Panc1 (cell line): ENCODE measurements at regions not wholly inside any gene's neighbourhood (a gene's known extent, or its start where the extent isn't known, plus 50 kb on each side); places are given as distances from the start of the nearest gene placed in this dataset.

Source experiments
- ATAC-seq: fragments of 200-7000 bp; cut with Tn5 transposase; 2 replicates; pipeline ENCODE4 v1.9.1; 2020; ENCODE audit warnings: mild to moderate bottlenecking, moderate library complexity
- BruUV-seq: library from RNA; stranded (reverse); fragments of 400-500 nt; replicated peaks from 2 replicates; lab custom pipeline; 2021; lab: Mats Ljungman, UMichigan
- CTCF ChIA-PET: fragments of 300-600 bp; sonication (Branson Sonifier 250); formaldehyde crosslinking; loops from one replicate; lab custom pipeline; 2022; ENCODE audit warnings: antibody characterized with exemption; lab: Charles Lee
- POLR2A ChIA-PET: fragments of 300-600 bp; sonication (Branson Sonifier 250); formaldehyde crosslinking; loops from one replicate; lab custom pipeline; 2022; ENCODE audit warnings: antibody characterized with exemption; lab: Charles Lee
- DNase-seq: peaks from one replicate; pipeline ENCODE4 v3.0.0-alpha.2; 2010; ENCODE audit warnings: low read depth, low spot score
- H3K27ac ChIP-seq: 2 replicates; pipeline ENCODE4 v1.5.1; 2011; ENCODE audit warnings: mild to moderate bottlenecking, low read length, inconsistent platforms
- H3K27me3 ChIP-seq: fragments of 200-500 bp; sonication (Bioruptor generic); 2 replicates; pipeline ENCODE4 v1.6.0; 2014; ENCODE audit warnings: low read length, inconsistent platforms; ENCODE audit not compliant: control insufficient read depth, insufficient read depth
- H3K36me3 ChIP-seq: fragments of 200-500 bp; sonication (Bioruptor generic); 2 replicates; pipeline ENCODE4 v1.5.1; 2014; ENCODE audit warnings: inconsistent platforms, mild to moderate bottlenecking, low read length, moderate library complexity; ENCODE audit not compliant: control insufficient read depth, insufficient read depth
- H3K4me1 ChIP-seq: 2 replicates; pipeline ENCODE4 v1.5.1; 2011; ENCODE audit warnings: inconsistent platforms, mild to moderate bottlenecking, low read length, moderate library complexity; ENCODE audit not compliant: control insufficient read depth, insufficient read depth
- H3K4me3 ChIP-seq, 2 experiments: 2 replicates each; pipeline ENCODE4 v1.5.1; 2011 to 2012; ENCODE audit warnings: low read depth in 2 of 2, low read length in 2 of 2, mild to moderate bottlenecking in 2 of 2, inconsistent platforms in 1 of 2, moderate library complexity in 1 of 2
- H3K9me3 ChIP-seq: fragments of 200-500 bp; sonication (Bioruptor generic); 2 replicates; pipeline ENCODE4 v1.5.1; 2014; ENCODE audit warnings: low read depth, mild to moderate bottlenecking, inconsistent platforms, low read length, moderate library complexity; ENCODE audit not compliant: control insufficient read depth, insufficient read depth
- CTCF ChIP-seq: fragments of 450-650 bp; IDR thresholded peaks from 2 replicates; pipeline ENCODE4 v1.5.1; 2017; ENCODE audit warnings: mild to moderate bottlenecking
- POLR2AphosphoS5 ChIP-seq: IDR thresholded peaks from 2 replicates; pipeline ENCODE4 v1.6.1; 2012; ENCODE audit warnings: mild to moderate bottlenecking, low read depth, low read length, moderate library complexity
- REST ChIP-seq, 2 experiments: IDR thresholded peaks; 2 replicates each; pipeline ENCODE4 v1.6.1; 2011 to 2012; ENCODE audit warnings: low read depth in 2 of 2, control low read depth in 1 of 2, low read length in 1 of 2, mild to moderate bottlenecking in 1 of 2, moderate library complexity in 1 of 2; ENCODE audit not compliant: insufficient read depth in 1 of 2
- SIN3A ChIP-seq: IDR thresholded peaks from 2 replicates; pipeline ENCODE4 v1.6.1; 2012; ENCODE audit warnings: low read depth, mild to moderate bottlenecking, low read length, moderate library complexity, borderline replicate concordance; ENCODE audit not compliant: insufficient read depth
- TCF7L2 ChIP-seq: IDR thresholded peaks from 2 replicates; pipeline ENCODE4 v1.6.1; 2011; ENCODE audit warnings: mild to moderate bottlenecking, low read depth, low read length, inconsistent platforms
- in situ Hi-C: cut with HindIII; loops from 2 replicates; pipeline ENCODE4 v1.10.0; 2016; ENCODE audit warnings: low sequenced_read_pairs, low pct_unique_long_range_greater_than_20kb
- intact Hi-C: fragments of 100-400 bp; cut with micrococcal nuclease; formaldehyde crosslinking; loops from one replicate; pipeline ENCODE4 v1.10.0; 2022; ENCODE audit not compliant: unreplicated experiment

GRCh38 chr9:84511651-84512050 is 157.9 kb upstream of the NTRK2 start:
- Histone ChIP-seq H3K9me3 (no peaks in the 10 kb centered on the region), H3K27me3 (no peaks in the 10 kb centered on the region), H3K36me3 (no peaks in the 10 kb centered on the region), H3K27ac (no peak overlapping the region), H3K4me1 (no peaks in the 10 kb centered on the region), H3K4me3 (no peak overlapping the region)
- TF ChIP-seq SIN3A (no peak), REST (IDR thresholded peaks at IDR 0.05; ENCODE audit: insufficient read depth in 1 of 2, low read depth in 2 of 2, low read length in 1 of 2) (no peak), POLR2AphosphoS5 (no peak), CTCF (no peak), TCF7L2 (no peak)
- CTCF ChIA-PET: no interaction called here
- no TSS peak for BruUV-seq
- in situ Hi-C loops: no loop called here
- POLR2A ChIA-PET: no interaction called here
- intact Hi-C loops: no loop called here
- DNase-seq (no peak), ATAC-seq (no peak)

- DNase-seq: no peak
- no peaks in the 10 kb centered on the region for H3K4me1 ChIP-seq
- ATAC-seq: no peak
- in situ Hi-C loops (no loop called here), intact Hi-C loops (no loop called here)
- no TSS peak for BruUV-seq
- no peaks in the 10 kb centered on the region for H3K27me3 ChIP-seq
- H3K36me3 ChIP-seq: no peaks in the 10 kb centered on the region
- no peaks in the 10 kb centered on the region for H3K9me3 ChIP-seq
- ChIA-PET CTCF (no interaction called here), POLR2A (no interaction called here)
- no peak for TF ChIP-seq TCF7L2
- TF ChIP-seq SIN3A: no peak
- no peak for TF ChIP-seq REST (IDR thresholded peaks at IDR 0.05; ENCODE audit: insufficient read depth in 1 of 2, low read depth in 2 of 2, low read length in 1 of 2)
- no peak for TF ChIP-seq CTCF
- TF ChIP-seq POLR2AphosphoS5: no peak
- H3K4me3 ChIP-seq: no peak overlapping the region
- no peak overlapping the region for H3K27ac ChIP-seq
Measured at GRCh38 chr9:84512493-84512892, 157.0 kb upstream of the NTRK2 start.
